GM21447 (cell line): ENCODE measurements at regions not wholly inside any gene's neighbourhood (a gene's known extent, or its start where the extent isn't known, plus 50 kb on each side); places are given as distances from the start of the nearest gene placed in this dataset.
"Not testable (repeated sequence)": the region's sequence is repeated elsewhere in the genome, so short reads cannot be mapped to it uniquely, and the experiment has no call there.

Experiments
- ATAC-seq: cut with Tn5 transposase; IDR thresholded peaks from one replicate; pipeline ENCODE4 v1.9.1; 2021; ENCODE audit not compliant: unreplicated experiment

DNA sequence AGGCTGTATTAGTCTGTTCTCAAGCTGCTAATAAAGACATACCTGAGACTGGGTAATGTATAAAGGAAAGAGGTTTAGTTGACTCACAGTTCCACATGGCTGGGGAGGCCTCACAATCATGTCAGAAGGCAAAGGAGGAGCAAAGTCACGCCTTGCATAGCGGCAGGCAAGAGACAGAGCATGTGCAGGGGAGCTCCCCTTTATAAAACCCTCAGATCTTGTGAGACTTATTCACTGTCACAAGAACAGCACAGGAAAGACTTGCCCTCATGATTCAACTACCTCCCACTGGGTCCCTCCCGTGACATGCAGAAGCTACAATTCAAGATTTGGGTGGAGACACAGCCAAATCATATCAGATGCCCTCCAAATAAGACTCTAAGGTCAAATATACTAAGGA, 139.4 kb upstream of the TOP1 start:
- not testable (repeated sequence) for ATAC-seq

DNA sequence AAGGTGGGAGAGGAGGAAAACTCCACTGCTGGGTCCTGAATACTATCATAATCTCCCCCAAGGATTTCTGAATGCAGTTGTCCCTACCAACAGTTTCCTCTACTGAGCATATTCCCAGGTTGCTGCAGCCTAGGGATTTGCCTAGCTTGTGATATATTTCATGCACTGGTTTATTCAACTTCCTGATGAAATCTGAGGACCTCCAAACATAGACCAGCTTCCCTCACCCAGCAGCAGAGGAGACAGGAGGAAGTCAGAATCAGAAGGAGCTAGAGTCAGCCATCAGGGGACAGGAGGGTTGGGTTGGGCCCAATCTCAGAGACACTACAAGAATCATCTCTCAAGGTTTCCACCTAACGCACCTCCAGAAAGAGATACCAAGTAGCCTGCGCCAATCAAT, 138.4 kb upstream of the TOP1 start:
- ATAC-seq: no peak

DNA sequence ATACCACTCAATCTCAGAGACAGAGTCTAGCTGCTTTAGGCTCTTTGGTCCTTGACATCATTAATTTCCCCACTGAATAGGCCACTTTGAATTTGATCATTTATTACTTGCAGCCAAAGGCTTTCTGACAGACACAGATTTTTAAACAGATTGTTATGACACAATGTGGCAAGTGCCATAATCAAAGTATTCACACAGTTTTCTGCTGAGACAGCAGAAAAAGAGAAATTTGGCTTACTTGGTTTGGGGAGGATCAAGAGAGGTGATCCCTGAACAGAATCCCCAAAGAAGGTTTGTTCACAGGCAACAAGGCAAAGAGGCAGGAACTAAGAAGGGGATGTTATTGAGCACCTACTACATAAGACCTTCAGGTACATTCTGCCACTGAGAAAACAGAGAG, 138.0 kb upstream of the TOP1 start:
- ATAC-seq: no peak

DNA sequence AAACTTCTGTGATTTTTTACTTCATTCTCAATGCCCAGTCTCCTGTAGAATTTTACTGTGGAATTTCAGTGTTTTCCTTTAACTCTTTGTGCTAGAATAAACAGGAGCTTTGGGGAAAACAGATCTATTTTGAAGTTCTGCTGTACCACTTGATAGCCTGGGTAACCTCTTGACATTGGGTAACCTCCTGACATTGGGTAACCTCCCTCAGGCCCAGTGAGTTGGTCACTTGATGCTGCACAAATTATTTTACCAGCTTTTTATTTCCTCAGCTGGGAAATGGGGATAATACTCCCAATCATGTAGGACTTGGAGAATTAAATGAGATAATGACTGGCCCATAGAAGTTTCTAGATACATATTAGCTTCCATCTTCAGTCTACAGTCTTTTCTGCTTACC, 137.3 kb upstream of the TOP1 start:
- ATAC-seq: no peak

DNA sequence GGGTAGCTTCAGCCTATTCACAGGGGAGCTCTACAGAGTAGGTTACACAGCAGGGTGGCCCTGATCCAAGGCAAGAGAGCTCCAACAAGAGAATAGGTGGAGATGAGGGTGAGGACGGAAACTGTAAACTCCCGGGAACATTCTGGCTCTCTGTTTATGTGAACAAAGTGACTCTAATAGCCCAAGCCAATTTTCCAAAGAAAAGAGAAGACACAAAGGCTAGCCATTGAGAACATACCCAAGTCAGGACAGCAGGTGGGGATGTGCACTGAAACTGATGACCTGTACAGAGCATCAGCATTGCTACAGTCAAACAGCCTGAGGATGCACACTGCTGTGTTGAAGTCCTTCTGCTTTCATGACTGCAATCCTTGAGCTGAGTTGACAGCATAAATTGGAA, 136.0 kb upstream of the TOP1 start:
- no peak for ATAC-seq

DNA sequence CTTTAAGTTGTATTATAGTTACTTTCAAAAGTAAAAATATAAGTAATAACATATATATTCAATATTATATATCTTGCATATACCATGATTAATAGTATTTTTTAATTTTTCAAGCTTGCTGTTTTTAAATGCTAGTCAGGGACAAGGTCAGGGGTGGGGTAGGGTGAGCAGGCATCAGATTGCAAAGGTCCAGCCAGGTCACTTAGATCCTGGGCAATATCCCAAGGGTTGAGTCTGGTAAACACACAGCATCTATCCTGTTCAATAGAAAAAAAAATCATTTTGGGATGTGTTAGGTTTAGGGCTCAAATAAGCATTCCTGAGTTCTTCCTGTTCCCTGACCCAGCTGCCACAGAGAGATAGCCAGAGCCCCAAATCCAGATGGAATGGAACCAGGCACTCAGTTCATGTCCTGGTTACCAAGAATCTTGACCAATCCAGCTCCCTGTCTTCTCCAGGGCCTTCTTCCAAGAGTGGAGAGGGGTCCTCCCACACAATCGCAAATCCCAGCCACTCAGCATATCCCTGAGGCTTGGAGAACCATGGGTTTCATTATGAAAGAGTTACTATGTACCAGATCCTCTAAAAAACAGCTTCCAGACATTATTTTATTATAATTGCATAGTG, 134.9 kb upstream of the TOP1 start:
- ATAC-seq: no peak

DNA sequence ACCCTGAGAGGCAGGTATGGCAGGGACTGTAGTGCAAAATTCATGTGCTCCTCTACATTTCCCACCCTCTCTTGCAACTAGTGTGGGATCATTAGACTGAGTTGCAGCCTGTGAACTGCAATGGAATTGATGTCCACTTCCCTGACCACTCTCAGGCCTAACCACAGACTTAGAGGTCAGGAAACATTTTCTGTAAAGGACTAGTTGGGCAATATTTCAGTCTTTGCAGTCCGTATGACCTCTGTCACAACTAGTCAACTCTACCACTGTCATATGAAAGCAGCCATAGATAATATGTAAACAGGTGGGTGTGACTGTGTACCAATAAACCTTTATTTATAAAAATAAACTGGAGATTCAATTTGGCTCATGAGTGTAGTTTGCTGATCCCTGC, 134.4 kb upstream of the TOP1 start:
- ATAC-seq: no peak

DNA sequence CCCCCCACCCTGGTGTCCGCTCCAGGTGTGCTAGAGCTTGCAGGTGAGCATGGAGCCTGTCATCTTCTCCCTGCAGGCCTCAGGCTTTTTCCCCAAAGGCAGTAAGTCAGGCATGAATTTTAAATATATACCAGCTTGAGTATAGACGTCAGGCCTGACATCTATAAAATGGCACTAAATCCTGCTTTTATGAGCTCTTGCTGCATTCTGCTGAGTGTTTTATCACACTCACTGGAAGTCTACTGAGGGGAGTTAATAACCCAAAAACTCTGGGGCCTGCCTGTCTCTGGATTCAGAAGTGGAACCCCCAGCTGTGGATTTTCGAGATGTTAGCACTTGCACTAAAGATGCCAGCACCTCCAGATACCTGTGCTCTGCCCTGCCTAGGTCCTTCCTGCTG, 133.4 kb upstream of the TOP1 start:
- ATAC-seq: no peak

DNA sequence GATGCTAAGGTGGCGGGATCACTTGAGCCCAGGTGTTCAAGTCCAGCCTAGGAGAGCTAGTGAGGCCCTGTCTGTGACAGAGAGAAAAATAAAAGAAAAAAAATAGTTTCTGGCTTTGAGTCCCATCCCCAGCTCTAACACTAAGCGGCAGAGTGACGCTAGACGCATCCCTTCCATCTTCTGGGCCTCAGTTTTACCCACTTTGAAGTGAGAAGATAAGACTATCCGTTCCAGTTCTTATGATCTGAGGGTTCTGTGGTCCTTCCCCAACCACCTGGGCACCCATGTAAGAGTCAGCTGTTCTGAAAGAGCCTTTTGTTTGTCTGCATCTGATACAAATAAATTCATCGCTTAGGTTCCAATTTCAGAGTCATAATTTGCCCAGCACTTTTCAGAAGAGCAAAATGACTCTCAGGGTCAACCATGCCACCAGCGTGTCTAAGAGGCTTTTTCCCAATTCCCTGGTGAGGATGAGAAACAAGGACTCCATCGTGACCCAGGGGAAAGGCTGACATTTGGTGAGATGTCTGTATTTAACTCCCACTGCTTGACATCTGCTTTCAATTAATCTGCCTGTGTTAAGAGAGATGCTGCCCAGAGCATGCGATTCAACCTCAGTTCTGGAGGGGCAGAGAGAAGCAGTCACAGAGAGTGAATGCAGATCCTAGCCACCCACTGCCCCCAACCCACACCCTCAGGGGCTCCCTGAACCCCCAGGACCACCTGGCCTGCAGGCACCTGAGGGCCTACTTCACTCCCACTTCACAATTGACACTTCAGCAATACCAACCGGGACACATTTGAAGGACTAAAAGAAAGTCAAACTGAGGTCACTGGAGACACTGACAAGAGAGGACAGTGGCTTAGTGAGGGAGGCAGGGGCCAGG, 131.6 kb upstream of the TOP1 start:
- no peak for ATAC-seq

DNA sequence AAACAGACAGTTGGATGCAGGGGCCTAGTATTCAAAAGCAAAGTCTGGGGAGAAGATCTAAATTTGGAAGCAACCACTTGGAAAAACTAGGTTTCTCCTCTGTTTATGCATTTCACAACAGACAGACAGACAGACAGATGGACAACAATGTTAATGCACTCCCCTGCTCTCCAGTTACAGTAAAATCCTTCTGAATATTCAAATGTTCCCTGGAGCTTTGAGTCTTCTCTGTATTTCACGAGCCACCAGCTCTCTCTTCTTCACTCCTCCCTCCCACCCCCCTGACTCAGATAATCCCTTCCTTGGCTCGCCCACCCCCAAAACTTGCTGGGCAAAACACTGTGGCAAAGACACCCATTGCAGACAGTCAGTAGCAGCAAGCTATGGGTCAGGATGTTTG, 129.3 kb upstream of the TOP1 start:
- no peak for ATAC-seq

DNA sequence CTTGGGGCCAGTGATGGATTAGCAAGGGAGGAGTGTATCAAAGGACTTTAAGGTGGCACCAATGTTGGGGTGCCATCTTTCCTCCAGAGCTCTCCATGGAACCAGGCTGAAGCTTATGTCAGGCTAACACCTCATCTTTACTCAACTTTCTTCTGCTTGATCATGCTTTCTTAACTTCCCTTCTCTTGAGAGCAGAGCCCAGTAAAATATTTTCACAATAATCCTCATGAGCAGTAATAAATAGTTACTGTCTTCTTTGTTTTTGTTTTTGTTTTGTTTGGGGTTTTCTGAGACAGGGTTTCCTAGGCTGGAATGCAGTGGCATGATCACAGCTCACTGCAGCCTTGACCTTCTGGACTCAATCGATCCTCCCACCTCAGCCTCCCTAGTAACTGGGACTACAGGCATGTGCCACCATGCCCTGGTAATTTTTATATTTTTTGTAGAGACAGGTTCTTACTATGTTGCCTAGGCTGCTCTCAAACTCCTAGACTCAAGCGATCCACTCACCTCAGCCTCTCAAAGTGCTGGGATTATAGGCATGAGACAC, 127.9 kb upstream of the TOP1 start:
- no peak for ATAC-seq

DNA sequence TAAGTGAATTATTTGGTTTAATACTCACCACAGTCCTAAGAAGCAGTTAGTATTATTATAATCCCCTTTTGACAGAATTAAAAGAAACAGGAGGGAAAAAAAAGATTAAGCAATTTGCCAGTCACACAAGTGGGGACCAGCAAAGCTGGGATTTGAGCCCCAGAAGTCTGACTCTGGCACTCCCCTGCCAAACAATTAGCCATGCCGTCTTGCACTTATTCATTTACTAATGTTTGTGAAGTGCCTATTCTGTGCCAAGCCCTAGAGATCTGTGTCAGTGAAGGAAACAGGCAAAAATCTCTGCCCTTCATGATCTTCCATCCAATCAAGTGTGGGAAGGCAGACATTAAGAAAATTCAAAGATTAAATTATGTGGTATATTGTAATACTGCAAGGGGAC, 126.0 kb upstream of the TOP1 start:
- ATAC-seq: no peak

DNA sequence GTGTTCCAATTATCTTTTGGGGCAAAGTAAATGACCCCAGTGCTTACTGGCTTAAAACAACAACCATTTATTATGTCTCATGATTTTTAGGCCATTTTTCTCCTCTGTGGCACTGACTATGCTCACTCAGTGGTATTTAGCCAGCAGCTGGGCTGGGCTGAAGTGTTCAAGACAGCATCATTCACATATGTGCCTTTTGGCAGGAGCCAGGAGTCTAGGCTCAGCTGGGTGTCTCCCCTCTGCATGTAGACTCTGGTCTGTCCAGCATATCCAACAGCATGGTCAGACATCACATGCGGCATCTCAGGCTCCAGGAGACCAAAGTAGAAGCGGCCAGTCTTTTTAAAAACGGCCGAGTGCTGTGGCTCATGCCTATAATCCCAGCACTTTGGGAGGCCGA, 120.3 kb upstream of the TOP1 start:
- ATAC-seq: no peak

DNA sequence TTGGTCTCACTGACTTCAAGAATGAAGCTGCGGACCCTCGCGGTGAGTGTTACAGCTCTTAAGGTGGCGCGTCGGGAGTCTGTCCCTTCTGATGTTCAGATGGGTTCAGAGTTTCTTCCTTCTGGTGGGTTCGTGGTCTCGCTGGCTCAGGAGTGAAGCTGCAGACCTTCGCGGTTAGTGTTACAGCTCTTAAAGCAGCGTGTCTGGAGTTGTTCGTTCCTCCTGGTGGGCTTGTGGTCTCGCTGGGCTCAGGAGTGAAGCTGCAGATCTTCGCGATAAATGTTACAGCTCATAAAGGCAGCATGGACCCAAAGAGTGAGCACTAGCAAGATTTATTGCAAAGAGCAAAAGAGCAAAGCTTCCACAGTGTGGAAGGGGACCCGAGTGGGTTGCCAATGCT, 119.1 kb upstream of the TOP1 start:
- not testable (repeated sequence) for ATAC-seq

DNA sequence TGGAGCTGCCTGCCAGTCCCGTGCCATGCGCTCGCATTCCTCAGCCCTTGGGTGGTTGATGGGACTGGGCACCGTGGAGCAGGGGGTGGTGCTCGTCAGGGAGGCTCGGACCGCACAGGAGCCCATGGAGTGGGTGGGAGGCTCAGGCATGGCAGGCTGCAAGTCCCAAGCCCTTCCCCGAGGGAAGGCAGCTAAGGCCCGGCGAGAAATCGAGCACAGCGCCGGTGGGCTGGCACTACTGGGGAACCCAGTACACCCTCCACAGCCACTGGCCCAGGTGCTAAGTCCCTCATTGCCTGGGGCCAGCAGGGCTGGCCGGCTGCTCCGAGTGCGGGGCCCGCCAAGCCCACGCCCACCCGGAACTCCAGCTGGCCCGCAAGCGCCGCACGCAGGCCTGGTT, 118.2 kb upstream of the TOP1 start:
- ATAC-seq: not testable (repeated sequence)

DNA sequence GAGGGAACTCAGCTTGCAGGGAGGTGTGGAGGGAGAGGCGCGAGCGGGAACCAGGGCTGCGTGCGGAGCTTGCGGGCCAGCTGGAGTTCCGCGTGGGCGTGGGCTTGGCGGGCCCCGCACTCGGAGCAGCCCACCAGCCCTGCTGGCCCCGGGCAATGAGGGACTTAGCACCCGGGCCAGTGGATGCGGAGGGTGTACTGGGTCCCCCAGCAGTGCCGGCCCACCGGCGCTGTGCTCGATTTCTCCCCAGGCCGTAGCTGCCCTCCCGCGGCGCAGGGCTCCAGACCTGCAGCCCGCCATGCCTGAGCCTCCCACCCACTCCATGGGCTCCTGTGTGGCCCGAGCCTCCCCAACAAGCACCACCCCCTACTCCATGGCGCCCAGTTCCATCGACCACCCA, 117.5 kb upstream of the TOP1 start:
- not testable (repeated sequence) for ATAC-seq

DNA sequence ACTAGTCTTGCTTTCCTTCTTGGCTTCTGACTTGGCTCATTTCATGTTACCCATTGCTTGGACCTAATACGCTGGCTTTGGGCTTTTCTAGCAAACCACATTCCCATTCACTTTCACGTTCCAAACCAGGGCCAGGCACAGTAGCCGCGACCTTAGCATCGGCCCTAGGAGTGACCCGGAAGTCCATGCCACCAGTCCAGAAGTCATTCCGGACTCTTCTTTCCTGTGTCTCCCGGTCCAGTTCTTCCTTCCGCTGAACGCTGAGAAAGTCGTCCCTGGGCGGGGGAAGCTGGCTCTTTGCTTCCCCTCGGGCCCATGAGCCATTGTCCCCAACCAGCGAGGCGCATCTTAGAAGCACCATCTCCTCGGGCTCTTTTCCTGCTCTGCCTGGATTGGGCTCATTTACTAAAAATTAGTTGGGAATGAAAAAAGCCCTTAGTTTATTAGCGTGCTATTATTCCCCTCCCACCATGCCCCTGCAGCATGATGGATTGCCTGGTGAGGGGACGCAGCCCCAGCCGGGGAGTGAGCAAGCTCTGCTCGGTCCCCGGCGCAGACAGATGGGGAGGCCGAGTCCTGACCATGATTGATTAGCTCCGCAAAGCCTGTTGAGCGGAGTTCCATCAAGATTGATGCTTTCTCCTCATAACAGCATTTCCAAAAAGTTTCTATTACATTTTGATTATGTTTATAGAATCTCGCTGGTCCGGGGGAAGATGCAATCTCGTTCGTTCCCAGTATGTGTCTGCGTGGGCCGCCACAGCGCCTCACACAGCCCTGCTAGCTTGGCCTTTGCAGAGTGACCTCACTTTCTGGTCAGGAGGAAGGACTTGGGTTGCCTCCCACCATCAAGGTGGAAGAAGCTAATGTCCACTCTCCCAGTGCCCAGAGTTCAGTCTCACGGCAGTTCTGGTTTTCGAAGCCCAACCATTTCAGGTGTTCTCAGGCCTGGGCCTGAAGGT, 115.1 kb upstream of the TOP1 start:
- no peak for ATAC-seq

DNA sequence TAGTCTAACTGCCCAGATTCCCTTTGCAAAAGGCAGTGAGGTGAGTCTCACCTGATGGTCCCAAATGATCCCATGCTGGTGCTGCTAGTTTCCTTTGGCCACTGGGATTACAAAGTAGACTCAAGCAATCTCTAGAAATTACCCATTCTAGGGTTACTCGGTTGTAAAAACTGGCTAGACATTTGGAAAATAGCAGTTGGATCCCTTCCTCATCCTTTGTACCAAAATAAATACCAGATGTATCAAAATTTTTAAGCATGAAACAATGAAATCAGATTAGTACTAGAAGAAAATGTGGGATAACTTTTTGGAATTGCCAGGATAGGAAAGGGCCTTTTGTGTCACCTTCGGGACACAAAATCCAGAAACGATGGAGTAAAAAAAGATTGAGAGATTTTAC, 112.9 kb upstream of the TOP1 start:
- ATAC-seq: no peak

DNA sequence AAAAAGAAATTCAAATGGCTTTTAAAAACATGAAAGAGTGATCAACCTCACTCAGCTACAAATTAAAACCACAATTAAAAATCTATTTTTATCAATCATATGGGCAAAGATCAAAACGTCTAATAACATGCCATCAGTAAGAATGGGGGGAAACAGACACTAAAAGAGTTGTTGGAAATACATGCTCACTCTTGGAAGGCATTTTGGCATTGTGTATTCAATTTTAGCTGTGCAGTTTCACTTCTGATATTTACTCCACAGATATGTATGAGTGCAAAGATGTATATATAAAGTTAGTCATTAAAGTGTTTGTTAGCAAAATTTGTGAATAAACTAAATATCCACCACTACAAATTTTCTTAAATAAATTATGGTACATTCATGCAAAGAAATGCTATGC, 112.3 kb upstream of the TOP1 start:
- ATAC-seq: no peak

DNA sequence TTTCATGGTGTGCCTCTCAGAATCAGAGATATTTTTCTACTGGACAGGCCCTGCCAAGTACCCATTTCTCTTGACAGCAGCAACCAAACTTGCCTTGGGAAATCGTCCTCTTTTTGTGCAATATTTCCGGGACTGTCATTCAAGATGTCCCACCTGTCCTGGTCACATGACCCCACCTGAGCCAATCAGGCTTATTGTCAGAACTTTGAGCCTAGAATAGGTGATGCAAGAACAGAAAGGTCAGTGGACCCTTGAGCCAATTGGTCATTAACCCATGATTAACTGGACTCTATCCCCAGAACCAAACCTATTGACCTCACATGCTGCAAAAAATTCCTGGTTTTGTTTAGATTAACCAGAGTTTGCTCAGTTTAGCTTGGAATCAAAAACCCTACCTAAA, 108.3 kb upstream of the TOP1 start:
- no peak for ATAC-seq

DNA sequence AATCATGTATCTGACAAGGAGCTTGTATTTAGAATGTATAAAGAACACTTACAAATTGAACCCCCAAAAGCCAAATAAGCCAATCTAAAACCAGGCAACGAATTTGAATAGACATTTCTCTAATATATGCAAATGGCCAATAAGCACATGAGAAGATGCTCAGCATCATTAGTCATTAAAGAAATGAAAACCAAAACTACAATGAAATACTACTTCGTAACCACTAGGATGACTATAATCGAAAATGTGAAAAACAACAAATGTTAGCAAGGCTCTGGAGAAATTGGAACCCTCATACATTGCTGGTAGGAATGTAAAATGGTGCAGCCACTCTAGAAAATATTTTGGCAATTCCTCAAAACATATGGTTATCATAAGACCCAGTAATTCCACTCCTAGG, 105.8 kb upstream of the TOP1 start:
- no peak for ATAC-seq
